ENCODE measurements at regions not wholly inside any gene's neighbourhood (a gene's known extent, or its start where the extent isn't known, plus 50 kb on each side); places are given as distances from the start of the nearest gene placed in this dataset.
A peak's percentile ranks its signal among the peaks of the same experiment; 100 is the strongest.

GRCh38 chr3:150081084-150081483, 110.4 kb upstream of the PFN2 start:
- DNase-seq, result peak; percentile 86

- no peak for DNase-seq
Observed at GRCh38 chr3:150080058-150080730, 109.5 kb upstream of the PFN2 start.

- peak; percentile 98 for DNase-seq
Observed at GRCh38 chr3:150079029-150079739, 108.5 kb upstream of the PFN2 start.

- DNase-seq, result peak; percentile 74
Observed at GRCh38 chr3:150077581-150078247, 107.0 kb upstream of the PFN2 start.

GRCh38 chr3:150077107-150077506, 106.4 kb upstream of the PFN2 start:
- no peak for DNase-seq

GRCh38 chr3:150076443-150076842, 105.7 kb upstream of the PFN2 start:
- no peak for DNase-seq

GRCh38 chr3:150075417-150075865, 104.7 kb upstream of the PFN2 start:
- DNase-seq, result no peak

GRCh38 chr3:150074697-150075416, 104.2 kb upstream of the PFN2 start:
- DNase-seq, result no peak

- DNase-seq, result no peak
Observed at GRCh38 chr3:150074277-150074676, 103.6 kb upstream of the PFN2 start.

- DNase-seq, result no peak
Observed at GRCh38 chr3:150073513-150073912, 102.8 kb upstream of the PFN2 start.

- peak; percentile 47 for DNase-seq
Observed at GRCh38 chr3:150073031-150073430, 102.3 kb upstream of the PFN2 start.

GRCh38 chr3:150072576-150072975, 101.9 kb upstream of the PFN2 start:
- DNase-seq, result no peak

- no peak for DNase-seq
Observed at GRCh38 chr3:150070271-150070670, 99.6 kb upstream of the PFN2 start.

GRCh38 chr3:150069633-150070032, 98.9 kb upstream of the PFN2 start:
- no peak for DNase-seq

GRCh38 chr3:150069154-150069527, 98.4 kb upstream of the PFN2 start:
- no peak for DNase-seq

GRCh38 chr3:150068440-150069153, 97.9 kb upstream of the PFN2 start:
- no peak for DNase-seq

- DNase-seq, result no peak
Observed at GRCh38 chr3:150067561-150067960, 96.9 kb upstream of the PFN2 start.

- no peak for DNase-seq
Observed at GRCh38 chr3:150064971-150065370, 94.3 kb upstream of the PFN2 start.

- no peak for DNase-seq
Observed at GRCh38 chr3:150063237-150063636, 92.5 kb upstream of the PFN2 start.

- peak; percentile 34 for DNase-seq
Observed at GRCh38 chr3:150062492-150062891, 91.8 kb upstream of the PFN2 start.

GRCh38 chr3:150061288-150062024, 90.8 kb upstream of the PFN2 start:
- no peak for DNase-seq

- DNase-seq, result no peak
Observed at GRCh38 chr3:150059729-150060128, 89.0 kb upstream of the PFN2 start.

Data from NCI-H226 (cell line).